HepG2 (cell line): ENCODE measurements at regions not wholly inside any gene's neighbourhood (a gene's known extent, or its start where the extent isn't known, plus 50 kb on each side); places are given as distances from the start of the nearest gene placed in this dataset.

Experiments
- ATAC-seq: fragments of 200-7000 bp; cut with Tn5 transposase; 3 replicates; pipeline ENCODE4 v1.9.1; 2020; ENCODE audit warnings: mild to moderate bottlenecking, moderate library complexity
- BruUV-seq: library from RNA; stranded (reverse); fragments of 400-500 nt; replicated peaks from 2 replicates; lab custom pipeline; 2021; lab: Mats Ljungman, UMichigan
- CTCF ChIA-PET: fragments of 300-600 bp; formaldehyde crosslinking; extraction: SDS; loops from one replicate; lab custom pipeline; 2021; ENCODE audit warnings: low total read pairs, inconsistent platforms, low intra/inter-chr PET ratio; lab: Yijun Ruan, JAX
- POLR2A ChIA-PET: fragments of 350-600 bp; sonication (Branson Sonifier 250); formaldehyde crosslinking; loops from one replicate; lab custom pipeline; 2020; ENCODE audit warnings: antibody characterized with exemption, inconsistent platforms; lab: Yijun Ruan, JAX
- DNase-seq: peaks from one replicate; pipeline ENCODE4 v3.0.0-alpha.2; 2015; ENCODE audit warnings: low spot score
- FAIRE-seq: peaks from 3 replicates; lab custom pipeline; 2011; peaks lifted over from hg19 to GRCh38; lab: Jason Lieb, UNC
- H2AFZ ChIP-seq: one replicate; pipeline ENCODE4 v1.6.1; 2011; ENCODE audit warnings: low read length, inconsistent platforms
- H3K27ac ChIP-seq: fragments of 300-600 bp; 3 replicates; pipeline ENCODE4 v1.8.0; 2011; ENCODE audit warnings: mixed run types, mild to moderate bottlenecking, mixed read lengths, low read length, inconsistent platforms; ENCODE audit not compliant: insufficient read depth; ENCODE audit errors: extremely low read length
- H3K27me3 ChIP-seq, 2 experiments: fragments of 200-600 bp in 1 of 2; 2 replicates in 1 of 2; 3 replicates in 1 of 2; pipeline versions ENCODE4 v1.6.0 to v1.8.0; 2011; ENCODE audit warnings: low read length in 2 of 2, mild to moderate bottlenecking in 2 of 2, moderate library complexity in 2 of 2, inconsistent platforms in 1 of 2; ENCODE audit not compliant: insufficient read depth in 2 of 2, control insufficient read depth in 1 of 2
- H3K36me3 ChIP-seq, 2 experiments: fragments of 200-600 bp in 1 of 2; replicated peaks in 1 of 2; 2 replicates in 1 of 2; 3 replicates in 1 of 2; pipeline versions ENCODE4 v1.5.1 to v1.8.0; 2011; ENCODE audit warnings: low read length in 2 of 2, inconsistent platforms in 1 of 2; ENCODE audit not compliant: insufficient read depth in 2 of 2, control insufficient read depth in 1 of 2
- H3K4me1 ChIP-seq: 2 replicates; pipeline ENCODE4 v1.5.1; 2012; ENCODE audit warnings: low read length, inconsistent platforms; ENCODE audit not compliant: insufficient read depth
- H3K4me2 ChIP-seq: 2 replicates; pipeline ENCODE4 v1.6.0; 2011; ENCODE audit warnings: low read depth, low read length, inconsistent platforms
- H3K4me3 ChIP-seq, 3 experiments: fragments of 200-600 bp in 1 of 3; sonication (generic), shearing (Covaris generic) in 1 of 3; replicated peaks in 1 of 3; 2 replicates each; pipeline ENCODE4 v1.5.1; 2011 to 2016; ENCODE audit warnings: low read length in 3 of 3, inconsistent platforms in 2 of 3, low read depth in 2 of 3, mild to moderate bottlenecking in 2 of 3, control low read depth in 1 of 3, mixed read lengths in 1 of 3; ENCODE audit not compliant: insufficient read depth in 1 of 3
- H3K79me2 ChIP-seq: one replicate; pipeline ENCODE4 v1.6.1; 2011; ENCODE audit warnings: low read length, inconsistent platforms; ENCODE audit not compliant: insufficient read depth
- H3K9ac ChIP-seq: 2 replicates; pipeline ENCODE4 v1.6.0; 2011; ENCODE audit warnings: mild to moderate bottlenecking, low read depth, low read length, inconsistent platforms; ENCODE audit not compliant: insufficient read depth
- H3K9me3 ChIP-seq: 2 replicates; pipeline ENCODE4 v1.5.1; 2012; ENCODE audit warnings: mild to moderate bottlenecking, low read length
- H4K20me1 ChIP-seq: 2 replicates; pipeline ENCODE4 v1.6.0; 2011; ENCODE audit warnings: inconsistent platforms, mild to moderate bottlenecking, low read length, moderate library complexity; ENCODE audit not compliant: insufficient read depth
- CCDC6 ChIP-seq: sonication (generic); formaldehyde crosslinking; IDR thresholded peaks from 2 replicates; pipeline ENCODE4 v1.8.1; 2022; ENCODE audit warnings: mild to moderate bottlenecking, missing genetic modification reagents, moderate library complexity
- LBX2 ChIP-seq: sonication (generic); formaldehyde crosslinking; IDR thresholded peaks from 2 replicates; pipeline ENCODE4 v1.5.0; 2020; ENCODE audit warnings: missing genetic modification reagents, mild to moderate bottlenecking, borderline replicate concordance
- SRY ChIP-seq: sonication (generic); formaldehyde crosslinking; IDR thresholded peaks from 2 replicates; pipeline ENCODE4 v1.8.0; 2022; ENCODE audit warnings: mild to moderate bottlenecking, missing genetic modification reagents
- ZNF558 ChIP-seq: sonication (generic); formaldehyde crosslinking; IDR thresholded peaks from 2 replicates; pipeline ENCODE4 v1.9.0; 2022; ENCODE audit warnings: mild to moderate bottlenecking, missing genetic modification reagents, borderline replicate concordance
- WGBS: methylation state at CpG from one replicate; pipeline ENCODE4 v1.1.6; 2017; ENCODE audit warnings: low lambda C conversion rate; 5-methylcytosine and 5-hydroxymethylcytosine counted together
- in situ Hi-C: cut with HindIII; loops from 2 replicates; pipeline ENCODE4 v1.10.0; 2017; ENCODE audit warnings: low pct_unique_long_range_greater_than_20kb; ENCODE audit not compliant: extremely low pct_ligation_motif_present
- intact Hi-C: fragments of 100-400 bp; cut with micrococcal nuclease; formaldehyde crosslinking; loops from one replicate; pipeline ENCODE4 v1.10.0; 2022; ENCODE audit not compliant: unreplicated experiment

GRCh38 chr9:19512103-19512832 lies 103.5 kb downstream of the ACER2 start:
- FAIRE-seq, result no peak

GRCh38 chr9:19511694-19512093 lies 102.9 kb downstream of the ACER2 start:
- Histone ChIP-seq H4K20me1 (no peaks in the 10 kb centered on the region), H3K4me2 (no peak overlapping the region), H3K27me3 (peaks cover 0 to 4% of the 10 kb centered on the region in 2 experiments; a peak in 1 of 5 replicates), H2AFZ (no peak overlapping the region), H3K9me3 (no peaks in the 10 kb centered on the region), H3K4me1 (peaks cover 11% of the 10 kb centered on the region), H3K27ac (no peak overlapping the region), H3K36me3 (no peaks in the 10 kb centered on the region), H3K79me2 (no peaks in the 10 kb centered on the region), H3K4me3 (no peak overlapping the region), H3K9ac (no peak overlapping the region)
- no peak for FAIRE-seq
- in situ Hi-C loops (no loop called here), intact Hi-C loops (no loop called here)
- TF ChIP-seq LBX2 (CRISPR knock-in tag) (no peak), ZNF558 (CRISPR knock-in tag) (no peak)
- DNase-seq, result no peak
- no TSS peak for BruUV-seq
- 10% methylated on average over 3 of the region's 3 CpGs for WGBS
- no peak for ATAC-seq
- POLR2A ChIA-PET, result no interaction called here
- CTCF ChIA-PET, result no interaction called here

More at GRCh38 chr9:19512103-19512832, 103.5 kb downstream of the ACER2 start:
- peaks cover 0 to 4% of the 10 kb centered on the region in 2 experiments; a peak in 1 of 5 replicates for H3K27me3 ChIP-seq
- no peak overlapping the region for H2AFZ ChIP-seq
- H3K79me2 ChIP-seq, result no peaks in the 10 kb centered on the region
- no peak overlapping the region for H3K4me2 ChIP-seq
- BruUV-seq, result no TSS peak
- CTCF ChIA-PET, result no interaction called here
- no peak overlapping the region for H3K4me3 ChIP-seq
- H3K36me3 ChIP-seq, result no peaks in the 10 kb centered on the region
- H3K9ac ChIP-seq, result no peak overlapping the region
- no peaks in the 10 kb centered on the region for H3K9me3 ChIP-seq
- peaks cover 11% of the 10 kb centered on the region for H3K4me1 ChIP-seq
- no peaks in the 10 kb centered on the region for H4K20me1 ChIP-seq
- ATAC-seq (no peak), DNase-seq (no peak)
- WGBS, result 21% methylated on average over 7 of the region's 7 CpGs
- POLR2A ChIA-PET, result no interaction called here
- H3K27ac ChIP-seq, result no peak overlapping the region
- no peak for TF ChIP-seq CCDC6 (CRISPR knock-in tag)
- TF ChIP-seq SRY, result no peak
- in situ Hi-C loops (no loop called here), intact Hi-C loops (no loop called here)
